Astrocyte of the cerebellum (primary cell): ENCODE measurements at regions not wholly inside any gene's neighbourhood (a gene's known extent, or its start where the extent isn't known, plus 50 kb on each side); places are given as distances from the start of the nearest gene placed in this dataset.

Experiments used
- DNase-seq: peaks from one replicate; pipeline ENCODE4 v3.0.0-alpha.2; 2011; ENCODE audit warnings: low read depth
- H3K4me3 ChIP-seq: 2 replicates; pipeline ENCODE4 v1.5.1; 2011; ENCODE audit warnings: mild to moderate bottlenecking, low read depth, low read length, moderate library complexity
- CTCF ChIP-seq: IDR thresholded peaks from 2 replicates; pipeline ENCODE4 v1.5.1; 2012; ENCODE audit warnings: low read length, low read depth, moderate library complexity, mild to moderate bottlenecking; ENCODE audit errors: missing control alignments
- in situ Hi-C: cut with HindIII; loops from 2 replicates; pipeline ENCODE4 v1.10.0; 2017; ENCODE audit warnings: low sequenced_read_pairs

- in situ Hi-C loops: no loop called here
- no peak overlapping the region for H3K4me3 ChIP-seq
- TF ChIP-seq CTCF: no peak
- DNase-seq: no peak
Observed at GRCh38 chr12:24374452-24374851, 425.0 kb upstream of the SOX5 start.

DNA sequence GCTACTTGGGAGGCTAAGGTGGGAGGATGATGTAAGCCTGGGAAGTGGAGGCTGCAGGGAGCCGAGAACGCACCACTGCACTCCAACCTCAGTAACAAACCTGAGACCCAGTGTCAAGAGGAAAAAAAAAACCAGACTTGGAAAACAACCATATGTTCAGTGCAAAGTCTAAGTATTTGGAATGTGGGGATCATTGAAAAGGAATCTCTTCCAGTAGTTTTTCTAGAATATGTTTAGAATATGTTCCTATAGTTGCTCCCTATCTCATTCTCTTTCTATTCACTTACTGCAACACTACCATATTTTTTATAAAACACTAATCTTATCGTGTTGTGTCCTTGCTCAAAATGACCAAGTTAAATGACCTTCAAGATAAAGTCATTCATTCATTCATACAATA is 423.5 kb upstream of the SOX5 start:
- DNase-seq: no peak
- in situ Hi-C loops: no loop called here
- no peak overlapping the region for H3K4me3 ChIP-seq
- no peak for TF ChIP-seq CTCF

GRCh38 chr12:24366514-24366913 is 417.0 kb upstream of the SOX5 start:
- in situ Hi-C loops: no loop called here
- TF ChIP-seq CTCF: no peak
- no peak for DNase-seq
- H3K4me3 ChIP-seq: no peak overlapping the region

DNA sequence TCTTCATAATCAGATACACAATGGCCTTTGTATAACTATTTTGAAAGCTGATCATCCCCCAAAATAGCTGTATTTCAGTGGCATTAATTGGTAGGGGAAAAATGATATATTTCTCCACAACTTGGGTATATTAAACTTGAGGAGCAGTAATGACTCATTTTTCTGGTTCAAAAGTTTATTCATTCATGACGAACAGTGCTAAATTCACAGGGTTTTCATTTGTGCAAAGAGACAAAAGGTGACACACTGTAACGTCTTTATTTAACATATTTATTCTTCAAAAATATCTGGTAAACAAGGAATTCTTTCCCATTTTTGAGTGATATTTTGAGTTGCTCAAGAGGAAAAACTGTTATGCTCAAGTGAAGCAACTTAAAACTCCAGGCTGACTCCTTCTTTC is 415.5 kb upstream of the SOX5 start:
- no peak overlapping the region for H3K4me3 ChIP-seq
- TF ChIP-seq CTCF: no peak
- in situ Hi-C loops: no loop called here
- DNase-seq: no peak

DNA sequence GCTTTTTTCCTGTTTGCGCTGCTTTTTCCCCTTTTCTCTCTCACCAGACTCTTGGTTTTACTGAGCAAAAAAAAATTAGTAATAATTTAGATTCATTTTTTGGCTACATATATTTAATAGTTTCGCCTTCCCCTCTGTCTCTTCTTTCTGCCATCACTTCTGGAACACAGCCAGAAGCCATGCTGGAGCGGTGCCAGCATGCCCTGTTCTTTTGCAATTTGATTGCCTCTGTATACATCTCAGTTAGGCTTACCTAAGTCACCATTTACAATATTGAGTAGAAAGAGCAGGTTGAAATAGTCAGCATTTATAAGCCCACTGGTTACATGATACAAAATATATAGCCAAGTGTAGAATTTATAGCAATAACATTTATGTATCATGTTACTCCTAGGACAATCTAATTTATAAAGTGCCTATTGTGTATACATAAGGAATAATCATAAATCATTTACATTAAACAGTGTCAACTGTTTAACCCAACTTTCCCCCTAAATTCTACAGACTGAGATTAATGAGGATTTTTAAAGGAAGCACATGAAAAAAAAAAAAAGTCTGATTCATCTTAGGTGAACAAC is 413.8 kb upstream of the SOX5 start:
- DNase-seq: no peak
- no peak for TF ChIP-seq CTCF
- in situ Hi-C loops: no loop called here
- no peak overlapping the region for H3K4me3 ChIP-seq

- in situ Hi-C loops: no loop called here
Observed at GRCh38 chr12:24361877-24362580, 412.6 kb upstream of the SOX5 start.

More at GRCh38 chr12:24361877-24362580, 412.6 kb upstream of the SOX5 start:
- no peak for DNase-seq
- no peak for TF ChIP-seq CTCF
- no peak overlapping the region for H3K4me3 ChIP-seq
